Tibial artery (tissue), 4 donors: ENCODE measurements at regions not wholly inside any gene's neighbourhood (a gene's known extent, or its start where the extent isn't known, plus 50 kb on each side); places are given as distances from the start of the nearest gene placed in this dataset.

Experiments
- DNase-seq, 2 donors: peaks; one replicate each; pipeline ENCODE4 v3.0.0-alpha.2; 2019
- H3K27ac ChIP-seq, 2 donors: fragments of 200-600 bp; sonication (generic) in 1 of 2; 1 replicate in 1 of 2; 2 replicates in 1 of 2; pipeline ENCODE4 v1.5.1; 2018 to 2019; ENCODE audit warnings: mild to moderate bottlenecking in 1 of 2
- H3K27me3 ChIP-seq, 2 donors: fragments of 200-600 bp; sonication (generic) in 1 of 2; one replicate each; pipeline versions ENCODE4 v1.5.1 to v1.6.0; 2016 to 2019
- H3K36me3 ChIP-seq, 3 donors: fragments of 200-600 bp; sonication (generic) in 2 of 3; one replicate each; pipeline ENCODE4 v1.5.1; 2016 to 2019; ENCODE audit warnings: mild to moderate bottlenecking in 2 of 3
- H3K4me1 ChIP-seq, 4 donors: fragments of 200-600 bp; sonication (generic) in 2 of 4; 1 replicate in 3 of 4; 2 replicates in 1 of 4; pipeline ENCODE4 v1.5.1; 2016 to 2019
- H3K4me3 ChIP-seq, 2 donors: fragments of 200-600 bp; sonication (generic) in 1 of 2; 1 replicate in 1 of 2; 2 replicates in 1 of 2; pipeline ENCODE4 v1.5.1; 2018 to 2019; ENCODE audit warnings: mild to moderate bottlenecking in 2 of 2
- H3K9me3 ChIP-seq, 3 donors: fragments of 200-600 bp; sonication (generic) in 1 of 3; one replicate each; pipeline ENCODE4 v1.5.1; 2016 to 2019
- intact Hi-C: fragments of 100-400 bp; cut with DNase I; formaldehyde crosslinking; loops from one replicate; pipeline ENCODE4 v1.15.0; 2023; ENCODE audit warnings: low total_unique reads
- TF ChIP-seq, protein P1 (sequence below), 2 experiments: fragments of 200-600 bp in 1 of 2; fragments of 450-650 bp in 1 of 2; IDR thresholded peaks; one replicate each; pipeline ENCODE4 v1.5.1; 2017 to 2019; ENCODE audit warnings: antibody characterized with exemption in 2 of 2, mild to moderate bottlenecking in 1 of 2, moderate library complexity in 1 of 2

DNA sequence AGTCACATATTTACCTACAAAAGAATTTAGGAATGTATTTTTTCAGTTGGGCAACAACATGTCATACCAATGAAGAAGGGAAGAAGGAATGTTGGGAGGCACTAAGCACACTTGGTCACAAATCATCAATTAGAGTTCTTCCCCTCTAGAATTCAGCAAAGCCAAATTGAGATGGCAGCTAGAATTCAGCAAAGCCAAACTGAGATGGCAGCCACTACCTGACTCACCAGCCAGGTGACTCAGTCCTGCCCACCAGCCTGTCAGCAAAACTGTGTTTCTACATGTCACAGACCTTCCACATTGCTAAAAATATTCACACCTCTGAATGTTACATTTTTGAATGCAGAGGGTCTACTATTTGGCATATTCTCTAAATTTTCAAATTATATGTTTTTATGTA is 63.2 kb upstream of the NOCT start:
- Histone ChIP-seq H3K4me3 (no peak overlapping the region), H3K27me3 (no peaks in the 10 kb centered on the region), H3K9me3 (no peaks in the 10 kb centered on the region), H3K36me3 (no peaks in the 10 kb centered on the region), H3K4me1 (peaks cover 0 to 15% (median 7%) of the 10 kb centered on the region in 4 donors), H3K27ac (no peak overlapping the region)
- DNase-seq = no peak
- intact Hi-C loops = no loop called here
- TF ChIP-seq, protein P1, sequence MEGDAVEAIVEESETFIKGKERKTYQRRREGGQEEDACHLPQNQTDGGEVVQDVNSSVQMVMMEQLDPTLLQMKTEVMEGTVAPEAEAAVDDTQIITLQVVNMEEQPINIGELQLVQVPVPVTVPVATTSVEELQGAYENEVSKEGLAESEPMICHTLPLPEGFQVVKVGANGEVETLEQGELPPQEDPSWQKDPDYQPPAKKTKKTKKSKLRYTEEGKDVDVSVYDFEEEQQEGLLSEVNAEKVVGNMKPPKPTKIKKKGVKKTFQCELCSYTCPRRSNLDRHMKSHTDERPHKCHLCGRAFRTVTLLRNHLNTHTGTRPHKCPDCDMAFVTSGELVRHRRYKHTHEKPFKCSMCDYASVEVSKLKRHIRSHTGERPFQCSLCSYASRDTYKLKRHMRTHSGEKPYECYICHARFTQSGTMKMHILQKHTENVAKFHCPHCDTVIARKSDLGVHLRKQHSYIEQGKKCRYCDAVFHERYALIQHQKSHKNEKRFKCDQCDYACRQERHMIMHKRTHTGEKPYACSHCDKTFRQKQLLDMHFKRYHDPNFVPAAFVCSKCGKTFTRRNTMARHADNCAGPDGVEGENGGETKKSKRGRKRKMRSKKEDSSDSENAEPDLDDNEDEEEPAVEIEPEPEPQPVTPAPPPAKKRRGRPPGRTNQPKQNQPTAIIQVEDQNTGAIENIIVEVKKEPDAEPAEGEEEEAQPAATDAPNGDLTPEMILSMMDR (IDR thresholded peaks at IDR 0.05) = no peak

DNA sequence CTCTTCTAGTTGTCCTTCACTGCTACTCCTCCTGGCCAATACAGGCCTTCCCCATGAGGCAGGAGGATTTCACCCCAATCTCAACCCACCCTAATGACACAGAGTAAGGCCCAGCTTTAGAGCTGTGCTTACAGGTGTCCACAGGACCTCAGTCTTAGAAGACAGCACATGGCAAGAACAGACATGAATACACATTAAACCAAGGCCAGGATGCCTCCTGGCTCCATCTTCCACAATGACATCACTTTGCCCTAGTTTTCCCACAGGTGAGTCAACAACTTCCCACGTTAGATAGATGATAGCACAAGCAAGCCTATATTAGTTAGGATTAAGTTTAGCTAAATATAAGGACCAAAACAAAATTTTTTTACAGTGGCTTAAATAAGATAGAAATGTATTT is 63.8 kb upstream of the NOCT start:
- TF ChIP-seq, protein P1 (IDR thresholded peaks at IDR 0.05) = no peak
- no peak for DNase-seq
- intact Hi-C loops = no loop called here
- Histone ChIP-seq H3K27me3 (no peaks in the 10 kb centered on the region), H3K4me3 (no peak overlapping the region), H3K36me3 (no peaks in the 10 kb centered on the region), H3K4me1 (peaks cover 0 to 15% (median 7%) of the 10 kb centered on the region in 4 donors), H3K27ac (no peak overlapping the region), H3K9me3 (no peaks in the 10 kb centered on the region)

DNA sequence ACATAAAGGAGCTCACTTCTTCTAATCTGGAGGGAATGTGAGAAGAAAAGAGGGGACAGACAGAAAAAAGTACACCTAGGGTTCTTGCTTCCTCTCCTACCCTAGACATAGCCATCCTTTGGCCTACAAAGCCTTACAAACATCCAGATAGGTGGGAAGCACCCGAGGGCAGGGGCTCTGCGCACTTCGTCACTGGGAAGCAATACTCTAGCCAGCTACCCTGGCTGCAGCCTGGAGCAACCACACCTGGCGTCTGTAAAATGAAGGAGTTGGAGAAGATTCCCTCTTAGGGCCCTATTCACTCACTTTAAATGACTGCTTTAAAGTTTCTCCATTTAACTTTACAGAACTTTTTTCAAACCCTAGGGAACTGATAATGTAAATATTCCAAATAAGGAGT is 65.7 kb upstream of the NOCT start:
- DNase-seq = no peak
- no peaks in the 10 kb centered on the region for H3K9me3 ChIP-seq
- no peak overlapping the region for H3K27ac ChIP-seq
- TF ChIP-seq, protein P1 (IDR thresholded peaks at IDR 0.05) = no peak
- no peaks in the 10 kb centered on the region for H3K27me3 ChIP-seq
- intact Hi-C loops = no loop called here
- H3K4me1 ChIP-seq = peaks cover 0 to 15% (median 7%) of the 10 kb centered on the region in 4 donors
- no peaks in the 10 kb centered on the region for H3K36me3 ChIP-seq
- H3K4me3 ChIP-seq = no peak overlapping the region

DNA sequence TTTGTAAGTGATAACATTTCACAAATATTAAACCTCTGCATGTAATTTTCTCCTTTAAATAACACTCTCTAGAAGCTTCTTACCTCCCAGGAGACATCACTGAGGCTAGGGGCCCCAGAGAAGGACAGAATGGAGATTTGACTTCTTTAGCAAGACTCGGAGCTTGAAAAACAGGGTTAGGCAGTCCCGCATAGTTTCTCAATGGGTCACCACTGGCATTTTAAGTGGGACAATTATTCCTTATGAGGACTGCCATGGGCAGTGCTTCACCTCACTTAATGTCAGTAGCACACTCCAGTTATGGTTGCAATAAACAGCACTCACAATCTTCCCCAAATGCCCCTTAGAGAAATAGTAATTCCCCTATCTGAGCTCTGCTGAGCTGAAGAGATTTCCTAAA is 66.7 kb upstream of the NOCT start:
- H3K36me3 ChIP-seq = no peaks in the 10 kb centered on the region
- intact Hi-C loops = no loop called here
- peaks cover 0 to 7% (median 2%) of the 10 kb centered on the region in 4 donors for H3K4me1 ChIP-seq
- H3K27ac ChIP-seq = no peak overlapping the region
- H3K9me3 ChIP-seq = no peaks in the 10 kb centered on the region
- TF ChIP-seq, protein P1 (IDR thresholded peaks at IDR 0.05) = no peak
- no peaks in the 10 kb centered on the region for H3K27me3 ChIP-seq
- no peak for DNase-seq
- no peak overlapping the region for H3K4me3 ChIP-seq

DNA sequence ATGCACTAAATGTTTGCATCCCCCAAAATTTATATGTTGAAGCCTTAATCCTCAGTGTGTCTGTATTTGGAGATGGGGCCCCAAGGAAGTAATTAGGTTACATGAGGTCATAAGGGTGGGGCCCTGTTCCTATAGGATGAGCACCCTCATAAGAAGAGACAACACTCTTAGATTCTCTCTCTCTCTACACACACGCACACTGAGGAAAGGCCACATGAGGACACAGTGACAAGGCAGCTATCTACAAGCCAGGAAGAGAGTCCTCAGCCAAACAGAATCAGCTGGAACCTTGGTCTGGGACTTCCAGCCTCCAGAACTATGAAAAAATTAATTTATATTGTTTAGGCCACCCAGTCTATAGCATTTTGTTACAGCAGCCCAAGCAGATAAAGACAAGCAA is 69.3 kb upstream of the NOCT start:
- H3K27me3 ChIP-seq = no peaks in the 10 kb centered on the region

More for the DNA sequence above, 69.3 kb upstream of the NOCT start:
- DNase-seq = no peak
- Histone ChIP-seq H3K9me3 (no peaks in the 10 kb centered on the region), H3K4me1 (no peaks in the 10 kb centered on the region), H3K36me3 (no peaks in the 10 kb centered on the region), H3K27ac (no peak overlapping the region), H3K4me3 (no peak overlapping the region)
- intact Hi-C loops = no loop called here
- TF ChIP-seq, protein P1 (IDR thresholded peaks at IDR 0.05) = no peak
